Body of pancreas (tissue), 4 donors: ENCODE measurements at regions not wholly inside any gene's neighbourhood (a gene's known extent, or its start where the extent isn't known, plus 50 kb on each side); places are given as distances from the start of the nearest gene placed in this dataset.

Experiments used
- POLR2A ChIP-seq, 3 donors: fragments of 450-650 bp; IDR thresholded peaks; one replicate each; pipeline ENCODE4 v1.6.1; 2016; ENCODE audit warnings: antibody characterized with exemption in 3 of 3, mild to moderate bottlenecking in 2 of 3
- TF ChIP-seq, protein P1 (sequence below), 7 experiments: fragments of 450-650 bp in 4 of 7; fragments of 200-600 bp in 3 of 7; sonication (generic) in 3 of 7; IDR thresholded peaks; one replicate each; pipeline ENCODE4 v1.5.1; 2016 to 2019; ENCODE audit warnings: antibody characterized with exemption in 7 of 7

GRCh38 chrX:27903960-27904359 lies 77.3 kb downstream of the DCAF8L1 start:
- TF ChIP-seq, protein P1, sequence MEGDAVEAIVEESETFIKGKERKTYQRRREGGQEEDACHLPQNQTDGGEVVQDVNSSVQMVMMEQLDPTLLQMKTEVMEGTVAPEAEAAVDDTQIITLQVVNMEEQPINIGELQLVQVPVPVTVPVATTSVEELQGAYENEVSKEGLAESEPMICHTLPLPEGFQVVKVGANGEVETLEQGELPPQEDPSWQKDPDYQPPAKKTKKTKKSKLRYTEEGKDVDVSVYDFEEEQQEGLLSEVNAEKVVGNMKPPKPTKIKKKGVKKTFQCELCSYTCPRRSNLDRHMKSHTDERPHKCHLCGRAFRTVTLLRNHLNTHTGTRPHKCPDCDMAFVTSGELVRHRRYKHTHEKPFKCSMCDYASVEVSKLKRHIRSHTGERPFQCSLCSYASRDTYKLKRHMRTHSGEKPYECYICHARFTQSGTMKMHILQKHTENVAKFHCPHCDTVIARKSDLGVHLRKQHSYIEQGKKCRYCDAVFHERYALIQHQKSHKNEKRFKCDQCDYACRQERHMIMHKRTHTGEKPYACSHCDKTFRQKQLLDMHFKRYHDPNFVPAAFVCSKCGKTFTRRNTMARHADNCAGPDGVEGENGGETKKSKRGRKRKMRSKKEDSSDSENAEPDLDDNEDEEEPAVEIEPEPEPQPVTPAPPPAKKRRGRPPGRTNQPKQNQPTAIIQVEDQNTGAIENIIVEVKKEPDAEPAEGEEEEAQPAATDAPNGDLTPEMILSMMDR (IDR thresholded peaks at IDR 0.05): no peak
- no peak for TF ChIP-seq POLR2A (IDR thresholded peaks at IDR 0.05)
